ENCODE measurements at regions not wholly inside any gene's neighbourhood (a gene's known extent, or its start where the extent isn't known, plus 50 kb on each side); places are given as distances from the start of the nearest gene placed in this dataset.

GRCh38 chr9:33649463-33649862 is 125.4 kb downstream of the ANKRD18B start:
- no peak overlapping the region for H3K27ac ChIP-seq (ENCODE audit: low read length)
- no peak overlapping the region for H3K9ac ChIP-seq (ENCODE audit: low read length)
- no peaks in the 10 kb centered on the region for H3K79me2 ChIP-seq (ENCODE audit: low read length)
- TF ChIP-seq CTCF (IDR thresholded peaks at IDR 0.05; ENCODE audit: low read length) (no peak), EZH2phosphoT487 (IDR thresholded peaks at IDR 0.05; ENCODE audit: low read length) (no peak), EZH2 (optimal IDR thresholded peaks at IDR 0.05; ENCODE audit: low read depth, low read length) (no peak)
- H3K36me3 ChIP-seq (replicated peaks; ENCODE audit: insufficient read depth, low read length), result no peaks in the 10 kb centered on the region
- no peak overlapping the region for H3K4me3 ChIP-seq (ENCODE audit: low read length)
- H3K9me2 ChIP-seq (replicated peaks; ENCODE audit: insufficient read depth, low read length), result no peaks in the 10 kb centered on the region
- peaks cover 9% of the 10 kb centered on the region for H3K4me1 ChIP-seq (ENCODE audit: low read length)
- no peak overlapping the region for H2AFZ ChIP-seq (ENCODE audit: low read length)
- peak; percentile 60 for DNase-seq
- no peaks in the 10 kb centered on the region for H3K9me3 ChIP-seq (replicated peaks; ENCODE audit: insufficient read depth, low read length)
- H4K20me1 ChIP-seq (ENCODE audit: insufficient read depth, low read length), result no peaks in the 10 kb centered on the region
- no peak overlapping the region for H3K4me2 ChIP-seq (ENCODE audit: low read depth, low read length)
- H3K27me3 ChIP-seq (replicated peaks; ENCODE audit: insufficient read depth, low read length), result no peaks in the 10 kb centered on the region
- H3F3A ChIP-seq (ENCODE audit: insufficient read depth, low read length), result peaks cover 5% of the 10 kb centered on the region; the same call in 1 of the 2 replicates

GRCh38 chr9:33651125-33651524 is 127.1 kb downstream of the ANKRD18B start:
- H3K36me3 ChIP-seq (replicated peaks; ENCODE audit: insufficient read depth, low read length), result no peaks in the 10 kb centered on the region
- no peaks in the 10 kb centered on the region for H3K79me2 ChIP-seq (ENCODE audit: low read length)
- H3K9me2 ChIP-seq (replicated peaks; ENCODE audit: insufficient read depth, low read length), result no peaks in the 10 kb centered on the region
- no peak overlapping the region for H2AFZ ChIP-seq (ENCODE audit: low read length)
- H3K27ac ChIP-seq (ENCODE audit: low read length), result no peak overlapping the region
- no peaks in the 10 kb centered on the region for H3K27me3 ChIP-seq (replicated peaks; ENCODE audit: insufficient read depth, low read length)
- no peak overlapping the region for H3K4me2 ChIP-seq (ENCODE audit: low read depth, low read length)
- H4K20me1 ChIP-seq (ENCODE audit: insufficient read depth, low read length), result no peaks in the 10 kb centered on the region
- TF ChIP-seq EZH2phosphoT487 (IDR thresholded peaks at IDR 0.05; ENCODE audit: low read length), result no peak
- TF ChIP-seq EZH2 (optimal IDR thresholded peaks at IDR 0.05; ENCODE audit: low read depth, low read length), result no peak
- no peak for TF ChIP-seq CTCF (IDR thresholded peaks at IDR 0.05; ENCODE audit: low read length)
- peaks cover 9% of the 10 kb centered on the region for H3K4me1 ChIP-seq (ENCODE audit: low read length)
- no peak overlapping the region for H3K4me3 ChIP-seq (ENCODE audit: low read length)
- H3F3A ChIP-seq (ENCODE audit: insufficient read depth, low read length), result peaks cover 5% of the 10 kb centered on the region; the same call in 1 of the 2 replicates
- no peak for DNase-seq
- no peaks in the 10 kb centered on the region for H3K9me3 ChIP-seq (replicated peaks; ENCODE audit: insufficient read depth, low read length)
- H3K9ac ChIP-seq (ENCODE audit: low read length), result no peak overlapping the region

GRCh38 chr9:33659921-33660320 is 135.4 kb upstream of the PRSS3 start:
- H3K27me3 ChIP-seq (replicated peaks; ENCODE audit: insufficient read depth, low read length), result no peaks in the 10 kb centered on the region
- no peaks in the 10 kb centered on the region for H3K36me3 ChIP-seq (replicated peaks; ENCODE audit: insufficient read depth, low read length)
- no peaks in the 10 kb centered on the region for H3F3A ChIP-seq (ENCODE audit: insufficient read depth, low read length)
- H3K4me1 ChIP-seq (ENCODE audit: low read length), result no peaks in the 10 kb centered on the region
- H4K20me1 ChIP-seq (ENCODE audit: insufficient read depth, low read length), result no peaks in the 10 kb centered on the region
- DNase-seq, result no peak
- H2AFZ ChIP-seq (ENCODE audit: low read length), result no peak overlapping the region
- no peak overlapping the region for H3K27ac ChIP-seq (ENCODE audit: low read length)
- no peaks in the 10 kb centered on the region for H3K9me3 ChIP-seq (replicated peaks; ENCODE audit: insufficient read depth, low read length)
- no peaks in the 10 kb centered on the region for H3K9me2 ChIP-seq (replicated peaks; ENCODE audit: insufficient read depth, low read length)
- no peak overlapping the region for H3K9ac ChIP-seq (ENCODE audit: low read length)
- no peak overlapping the region for H3K4me3 ChIP-seq (ENCODE audit: low read length)
- no peak overlapping the region for H3K4me2 ChIP-seq (ENCODE audit: low read depth, low read length)
- no peaks in the 10 kb centered on the region for H3K79me2 ChIP-seq (ENCODE audit: low read length)
- TF ChIP-seq EZH2 (optimal IDR thresholded peaks at IDR 0.05; ENCODE audit: low read depth, low read length) (no peak), CTCF (IDR thresholded peaks at IDR 0.05; ENCODE audit: low read length) (no peak), EZH2phosphoT487 (IDR thresholded peaks at IDR 0.05; ENCODE audit: low read length) (no peak)

All from MM.1S (cell line).